Thyroid gland (tissue), 4 donors: ENCODE measurements at regions not wholly inside any gene's neighbourhood (a gene's known extent, or its start where the extent isn't known, plus 50 kb on each side); places are given as distances from the start of the nearest gene placed in this dataset.
"Not testable (repeated sequence)": the region's sequence is repeated elsewhere in the genome, so short reads cannot be mapped to it uniquely, and the experiment has no call there.

Source experiments
- POLR2A ChIP-seq, 2 donors: fragments of 450-650 bp; IDR thresholded peaks; one replicate each; pipeline ENCODE4 v1.6.1; 2017; ENCODE audit warnings: antibody characterized with exemption in 2 of 2, mild to moderate bottlenecking in 2 of 2, moderate library complexity in 1 of 2
- TF ChIP-seq, protein P1 (sequence below), 6 experiments: fragments of 200-600 bp in 3 of 6; fragments of 450-650 bp in 3 of 6; sonication (generic) in 3 of 6; IDR thresholded peaks; one replicate each; pipeline ENCODE4 v1.5.1; 2016 to 2019; ENCODE audit warnings: antibody characterized with exemption in 6 of 6, mild to moderate bottlenecking in 2 of 6, inconsistent platforms in 1 of 6, moderate library complexity in 1 of 6

DNA sequence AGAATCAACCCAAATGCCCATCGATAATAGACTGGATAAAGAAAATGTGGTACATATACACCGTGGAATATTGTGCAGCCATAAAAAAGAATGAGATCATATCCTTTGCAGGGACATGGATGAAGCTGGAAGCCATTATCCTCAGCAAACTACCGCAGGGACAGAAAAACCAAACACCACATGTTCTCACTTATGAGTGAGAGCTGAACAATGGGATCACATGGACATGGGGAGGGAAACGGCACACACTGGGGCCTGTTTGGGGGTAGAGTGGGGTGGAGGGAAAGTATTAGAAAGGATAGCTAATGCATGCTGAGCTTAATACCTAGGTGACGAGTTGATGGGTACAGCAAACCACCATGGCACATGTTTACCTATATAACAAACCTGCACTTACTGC, 217.5 kb downstream of the TOMM20 start:
- TF ChIP-seq, protein P1, sequence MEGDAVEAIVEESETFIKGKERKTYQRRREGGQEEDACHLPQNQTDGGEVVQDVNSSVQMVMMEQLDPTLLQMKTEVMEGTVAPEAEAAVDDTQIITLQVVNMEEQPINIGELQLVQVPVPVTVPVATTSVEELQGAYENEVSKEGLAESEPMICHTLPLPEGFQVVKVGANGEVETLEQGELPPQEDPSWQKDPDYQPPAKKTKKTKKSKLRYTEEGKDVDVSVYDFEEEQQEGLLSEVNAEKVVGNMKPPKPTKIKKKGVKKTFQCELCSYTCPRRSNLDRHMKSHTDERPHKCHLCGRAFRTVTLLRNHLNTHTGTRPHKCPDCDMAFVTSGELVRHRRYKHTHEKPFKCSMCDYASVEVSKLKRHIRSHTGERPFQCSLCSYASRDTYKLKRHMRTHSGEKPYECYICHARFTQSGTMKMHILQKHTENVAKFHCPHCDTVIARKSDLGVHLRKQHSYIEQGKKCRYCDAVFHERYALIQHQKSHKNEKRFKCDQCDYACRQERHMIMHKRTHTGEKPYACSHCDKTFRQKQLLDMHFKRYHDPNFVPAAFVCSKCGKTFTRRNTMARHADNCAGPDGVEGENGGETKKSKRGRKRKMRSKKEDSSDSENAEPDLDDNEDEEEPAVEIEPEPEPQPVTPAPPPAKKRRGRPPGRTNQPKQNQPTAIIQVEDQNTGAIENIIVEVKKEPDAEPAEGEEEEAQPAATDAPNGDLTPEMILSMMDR (IDR thresholded peaks at IDR 0.05), result not testable (repeated sequence)
- not testable (repeated sequence) for TF ChIP-seq POLR2A (IDR thresholded peaks at IDR 0.05)
